HG03432 (cell line): ENCODE measurements at regions not wholly inside any gene's neighbourhood (a gene's known extent, or its start where the extent isn't known, plus 50 kb on each side); places are given as distances from the start of the nearest gene placed in this dataset.
"Not testable (repeated sequence)": the region's sequence is repeated elsewhere in the genome, so short reads cannot be mapped to it uniquely, and the experiment has no call there.

Source experiments
- ATAC-seq: cut with Tn5 transposase; IDR thresholded peaks from one replicate; pipeline ENCODE4 v1.9.1; 2021; ENCODE audit warnings: mild to moderate bottlenecking, moderate library complexity; ENCODE audit not compliant: unreplicated experiment

GRCh38 chr10:57098146-57098545 lies 737.1 kb upstream of the ZWINT start:
- ATAC-seq: peak; percentile 68

GRCh38 chr10:57096044-57096443 lies 735.0 kb upstream of the ZWINT start:
- ATAC-seq: no peak

GRCh38 chr10:57094965-57095364 lies 733.9 kb upstream of the ZWINT start:
- ATAC-seq: no peak

GRCh38 chr10:57094083-57094482 lies 733.0 kb upstream of the ZWINT start:
- no peak for ATAC-seq

- ATAC-seq: no peak
Observed at GRCh38 chr10:57053530-57053929, 692.5 kb upstream of the ZWINT start.

GRCh38 chr10:57049096-57049495 lies 688.0 kb upstream of the ZWINT start:
- no peak for ATAC-seq

- ATAC-seq: no peak
Observed at GRCh38 chr10:57038531-57038930, 677.5 kb upstream of the ZWINT start.

- no peak for ATAC-seq
Observed at GRCh38 chr10:57035310-57035709, 674.3 kb upstream of the ZWINT start.

- ATAC-seq: not testable (repeated sequence)
Observed at GRCh38 chr10:57032301-57032700, 671.2 kb upstream of the ZWINT start.

- no peak for ATAC-seq
Observed at GRCh38 chr10:57031346-57031745, 670.3 kb upstream of the ZWINT start.

- no peak for ATAC-seq
Observed at GRCh38 chr10:57026307-57026706, 665.2 kb upstream of the ZWINT start.

- no peak for ATAC-seq
Observed at GRCh38 chr10:57023626-57024025, 662.6 kb upstream of the ZWINT start.

GRCh38 chr10:57018452-57018851 lies 657.4 kb upstream of the ZWINT start:
- ATAC-seq: no peak

GRCh38 chr10:57017356-57018037 lies 656.4 kb upstream of the ZWINT start:
- ATAC-seq: no peak

- ATAC-seq: no peak
Observed at GRCh38 chr10:57015595-57016318, 654.7 kb upstream of the ZWINT start.

- ATAC-seq: no peak
Observed at GRCh38 chr10:57015187-57015586, 654.1 kb upstream of the ZWINT start.

GRCh38 chr10:57014758-57015157 lies 653.7 kb upstream of the ZWINT start:
- ATAC-seq: no peak

- ATAC-seq: no peak
Observed at GRCh38 chr10:57008189-57008588, 647.1 kb upstream of the ZWINT start.

GRCh38 chr10:56991591-56992069 lies 630.6 kb upstream of the ZWINT start:
- no peak for ATAC-seq

GRCh38 chr10:56975513-56975912 lies 614.5 kb upstream of the ZWINT start:
- no peak for ATAC-seq

- ATAC-seq: no peak
Observed at GRCh38 chr10:56973766-56974165, 612.7 kb upstream of the ZWINT start.

- no peak for ATAC-seq
Observed at GRCh38 chr10:56943221-56943755, 582.2 kb upstream of the ZWINT start.
